DMS153 (cell line): ENCODE measurements at regions not wholly inside any gene's neighbourhood (a gene's known extent, or its start where the extent isn't known, plus 50 kb on each side); places are given as distances from the start of the nearest gene placed in this dataset.
"Not testable (repeated sequence)": the region's sequence is repeated elsewhere in the genome, so short reads cannot be mapped to it uniquely, and the experiment has no call there.

ENCODE experiments used
- DNase-seq: peaks from one replicate; lab custom pipeline; 2025; lab: John Stamatoyannopoulos, UW

- DNase-seq: no peak
These were observed 121.0 kb upstream of the PPP1R26 start for GRCh38 chr9:135358552-135358940.

GRCh38 chr9:135359764-135360163 is 119.8 kb upstream of the PPP1R26 start:
- DNase-seq: no peak

- no peak for DNase-seq
These were observed 119.0 kb upstream of the PPP1R26 start for GRCh38 chr9:135360617-135361016.

- not testable (repeated sequence) for DNase-seq
These were observed 117.9 kb upstream of the PPP1R26 start for GRCh38 chr9:135361668-135362067.

- no peak for DNase-seq
These were observed 116.0 kb upstream of the PPP1R26 start for GRCh38 chr9:135363596-135363995.

- no peak for DNase-seq
These were observed 114.4 kb upstream of the PPP1R26 start for GRCh38 chr9:135365013-135365768.

GRCh38 chr9:135366104-135366503 is 113.5 kb upstream of the PPP1R26 start:
- DNase-seq: no peak

- DNase-seq: no peak
These were observed 110.1 kb upstream of the PPP1R26 start for GRCh38 chr9:135369412-135369990.

GRCh38 chr9:135370411-135371375 is 108.9 kb upstream of the PPP1R26 start:
- no peak for DNase-seq

GRCh38 chr9:135371535-135371934 is 108.0 kb upstream of the PPP1R26 start:
- no peak for DNase-seq

- no peak for DNase-seq
These were observed 107.5 kb upstream of the PPP1R26 start for GRCh38 chr9:135372036-135372435.

GRCh38 chr9:135372501-135373008 is 107.0 kb upstream of the PPP1R26 start:
- DNase-seq: no peak

- DNase-seq: no peak
These were observed 106.4 kb upstream of the PPP1R26 start for GRCh38 chr9:135373151-135373685.

GRCh38 chr9:135373820-135374219 is 105.8 kb upstream of the PPP1R26 start:
- DNase-seq: no peak

- DNase-seq: no peak
These were observed 105.0 kb upstream of the PPP1R26 start for GRCh38 chr9:135374591-135374990.

- no peak for DNase-seq
These were observed 104.6 kb upstream of the PPP1R26 start for GRCh38 chr9:135375001-135375400.

GRCh38 chr9:135376511-135377265 is 102.9 kb upstream of the PPP1R26 start:
- no peak for DNase-seq

- no peak for DNase-seq
These were observed 102.2 kb upstream of the PPP1R26 start for GRCh38 chr9:135377431-135377830.

- DNase-seq: no peak
These were observed 100.8 kb upstream of the PPP1R26 start for GRCh38 chr9:135378751-135379150.

- DNase-seq: no peak
These were observed 99.9 kb upstream of the PPP1R26 start for GRCh38 chr9:135379540-135380267.
